22Rv1 (cell line): ENCODE measurements at regions not wholly inside any gene's neighbourhood (a gene's known extent, or its start where the extent isn't known, plus 50 kb on each side); places are given as distances from the start of the nearest gene placed in this dataset.

ENCODE experiments used
- CTCF ChIP-seq: fragments of 450-650 bp; IDR thresholded peaks from 2 replicates; pipeline ENCODE4 v1.5.1; 2017; ENCODE audit warnings: mild to moderate bottlenecking
- ZFX ChIP-seq: fragments of 450-650 bp; IDR thresholded peaks from 2 replicates; pipeline ENCODE4 v1.6.1; 2017; ENCODE audit warnings: antibody characterized with exemption, borderline replicate concordance

GRCh38 chr12:107847430-107847829, 72.9 kb downstream of the ASCL4 start:
- no peak for TF ChIP-seq CTCF
- no peak for TF ChIP-seq ZFX
